ENCODE measurements at regions not wholly inside any gene's neighbourhood (a gene's known extent, or its start where the extent isn't known, plus 50 kb on each side); places are given as distances from the start of the nearest gene placed in this dataset.

GRCh38 chr12:64983771-64984278, 137.3 kb downstream of the WIF1 start:
- TF ChIP-seq POLR2AphosphoS5 (IDR thresholded peaks at IDR 0.05), result no peak
- 85% methylated on average over 3 of the region's 3 CpGs for WGBS
- intact Hi-C loops (cut with DNase I), result no loop called here
- DNase-seq (ENCODE audit: extremely low spot score), result no peak
- Histone ChIP-seq H3K4me3 (no peak overlapping the region), H3K36me3 (no peaks in the 10 kb centered on the region), H3K27ac (replicated peaks in 1 of 4) (no peak overlapping the region), H3K9me3 (peaks cover 0 to 12% (median 7%) of the 10 kb centered on the region in 4 donors), H3K27me3 (no peaks in the 10 kb centered on the region), H3K4me1 (no peaks in the 10 kb centered on the region)

- TF ChIP-seq POLR2A (IDR thresholded peaks at IDR 0.05; ENCODE audit: low read depth), result no peak
- no peak for TF ChIP-seq CTCF (IDR thresholded peaks at IDR 0.05)
- TF ChIP-seq POLR2AphosphoS5 (IDR thresholded peaks at IDR 0.05), result no peak
- TF ChIP-seq EP300 (IDR thresholded peaks at IDR 0.05), result no peak
- Histone ChIP-seq H3K4me3 (no peak overlapping the region), H3K36me3 (no peaks in the 10 kb centered on the region), H3K27me3 (no peaks in the 10 kb centered on the region), H3K4me1 (no peaks in the 10 kb centered on the region), H3K9me3 (no peaks in the 10 kb centered on the region), H3K27ac (replicated peaks in 1 of 4) (no peak overlapping the region)
- intact Hi-C loops (cut with DNase I), result no loop called here
- DNase-seq (ENCODE audit: extremely low spot score), result no peak
- 85% methylated on average over 2 of the region's 2 CpGs for WGBS
Observed at GRCh38 chr12:64991121-64991611, 129.9 kb downstream of the WIF1 start.

GRCh38 chr12:64992116-64992515, 129.0 kb downstream of the WIF1 start:
- TF ChIP-seq CTCF (IDR thresholded peaks at IDR 0.05) (no peak), POLR2AphosphoS5 (IDR thresholded peaks at IDR 0.05) (no peak), POLR2A (IDR thresholded peaks at IDR 0.05; ENCODE audit: low read depth) (no peak), EP300 (IDR thresholded peaks at IDR 0.05) (no peak)
- no peak overlapping the region for H3K27ac ChIP-seq (replicated peaks in 1 of 4)
- no peaks in the 10 kb centered on the region for H3K27me3 ChIP-seq
- intact Hi-C loops (cut with DNase I), result no loop called here
- no peaks in the 10 kb centered on the region for H3K9me3 ChIP-seq
- DNase-seq (ENCODE audit: extremely low spot score), result no peak
- H3K4me3 ChIP-seq, result no peak overlapping the region
- no peaks in the 10 kb centered on the region for H3K4me1 ChIP-seq
- WGBS, result 53% methylated on average over 5 of the region's 5 CpGs
- H3K36me3 ChIP-seq, result no peaks in the 10 kb centered on the region

GRCh38 chr12:64992641-64993040, 128.5 kb downstream of the WIF1 start:
- Histone ChIP-seq H3K27ac (replicated peaks in 1 of 4) (no peak overlapping the region), H3K9me3 (no peaks in the 10 kb centered on the region), H3K36me3 (no peaks in the 10 kb centered on the region), H3K4me3 (no peak overlapping the region), H3K4me1 (no peaks in the 10 kb centered on the region), H3K27me3 (no peaks in the 10 kb centered on the region)
- 30% methylated on average over 1 of the region's 1 CpG for whole genome bisulfite sequencing
- no peak for DNase-seq (ENCODE audit: extremely low spot score)
- TF ChIP-seq CTCF (IDR thresholded peaks at IDR 0.05), result no peak
- TF ChIP-seq POLR2A (IDR thresholded peaks at IDR 0.05; ENCODE audit: low read depth), result no peak
- no peak for TF ChIP-seq EP300 (IDR thresholded peaks at IDR 0.05)
- TF ChIP-seq POLR2AphosphoS5 (IDR thresholded peaks at IDR 0.05), result no peak
- intact Hi-C loops (cut with DNase I), result no loop called here

- no peaks in the 10 kb centered on the region for H3K9me3 ChIP-seq
- no peak overlapping the region for H3K27ac ChIP-seq (replicated peaks in 1 of 4)
- no peaks in the 10 kb centered on the region for H3K27me3 ChIP-seq
- no peak for DNase-seq (ENCODE audit: extremely low spot score)
- WGBS, result 29% methylated on average over 1 of the region's 1 CpG
- TF ChIP-seq CTCF (IDR thresholded peaks at IDR 0.05), result no peak
- TF ChIP-seq POLR2AphosphoS5 (IDR thresholded peaks at IDR 0.05), result no peak
- intact Hi-C loops (cut with DNase I), result no loop called here
- H3K36me3 ChIP-seq, result no peaks in the 10 kb centered on the region
- peaks cover 0 to 6% (median 3%) of the 10 kb centered on the region in 4 donors for H3K4me1 ChIP-seq
- no peak overlapping the region for H3K4me3 ChIP-seq
Observed at GRCh38 chr12:64993461-64993860, 127.6 kb downstream of the WIF1 start.
